Stimulated activated CD4-positive, alpha-beta T cell treated with anti-CD3 and anti-CD28 coated beads, Interleukin-15, amount 100 ng/mL, for 48 hours (primary cell): ENCODE measurements at regions not wholly inside any gene's neighbourhood (a gene's known extent, or its start where the extent isn't known, plus 50 kb on each side); places are given as distances from the start of the nearest gene placed in this dataset.
"Not testable (repeated sequence)": the region's sequence is repeated elsewhere in the genome, so short reads cannot be mapped to it uniquely, and the experiment has no call there.

Experiments used
- DNase-seq, 2 donors: peaks; one replicate each; pipeline ENCODE4 v3.0.0-alpha.2; 2020; ENCODE audit warnings: low read depth in 2 of 2

- DNase-seq: no peak
Measured at GRCh38 chr13:42478531-42479156, 95.3 kb upstream of the TNFSF11 start.

GRCh38 chr13:42484386-42484785, 89.6 kb upstream of the TNFSF11 start:
- DNase-seq: no peak

- no peak for DNase-seq
Measured at GRCh38 chr13:42485272-42485671, 88.7 kb upstream of the TNFSF11 start.

- DNase-seq: no peak
Measured at GRCh38 chr13:42486711-42487198, 87.2 kb upstream of the TNFSF11 start.

- DNase-seq: no peak
Measured at GRCh38 chr13:42487221-42487620, 86.7 kb upstream of the TNFSF11 start.

- no peak for DNase-seq
Measured at GRCh38 chr13:42490676-42491075, 83.3 kb upstream of the TNFSF11 start.

GRCh38 chr13:42492372-42492920, 81.5 kb upstream of the TNFSF11 start:
- DNase-seq: no peak

- DNase-seq: no peak
Measured at GRCh38 chr13:42494157-42494556, 79.8 kb upstream of the TNFSF11 start.

- no peak for DNase-seq
Measured at GRCh38 chr13:42495255-42495654, 78.7 kb upstream of the TNFSF11 start.

GRCh38 chr13:42495751-42496150, 78.2 kb upstream of the TNFSF11 start:
- DNase-seq: no peak

GRCh38 chr13:42496926-42497554, 76.9 kb upstream of the TNFSF11 start:
- DNase-seq: not testable (repeated sequence)

- DNase-seq: peak in 1 of 2 donors; percentile 23
Measured at GRCh38 chr13:42497798-42498197, 76.2 kb upstream of the TNFSF11 start.

GRCh38 chr13:42498521-42498920, 75.4 kb upstream of the TNFSF11 start:
- DNase-seq: no peak
